HFFc6 (cell line): ENCODE measurements at regions not wholly inside any gene's neighbourhood (a gene's known extent, or its start where the extent isn't known, plus 50 kb on each side); places are given as distances from the start of the nearest gene placed in this dataset.

ENCODE experiments used
- DNase-seq: peaks from one replicate; pipeline ENCODE4 v3.0.0-alpha.2; 2018
- H3K27ac Mint-ChIP-seq: 2 replicates; pipeline ENCODE4 v1.8.0; 2020; ENCODE audit warnings: mild to moderate bottlenecking, mixed read lengths
- H3K27me3 Mint-ChIP-seq: 2 replicates; pipeline ENCODE4 v1.8.0; 2021; ENCODE audit warnings: mild to moderate bottlenecking, moderate library complexity, mixed read lengths; ENCODE audit not compliant: insufficient read depth
- H3K36me3 Mint-ChIP-seq: 2 replicates; pipeline ENCODE4 v1.8.0; 2021; ENCODE audit warnings: low read depth, mixed read lengths
- H3K4me1 Mint-ChIP-seq: 2 replicates; pipeline ENCODE4 v1.8.0; 2020; ENCODE audit warnings: low read depth, mixed read lengths
- H3K4me3 Mint-ChIP-seq: 2 replicates; pipeline ENCODE4 v1.8.0; 2020; ENCODE audit warnings: mild to moderate bottlenecking, moderate library complexity, mixed read lengths
- H3K9me3 Mint-ChIP-seq: 2 replicates; pipeline ENCODE4 v1.8.0; 2020; ENCODE audit warnings: mild to moderate bottlenecking, mixed read lengths
- CTCF ChIP-seq: fragments of 200-600 bp; sonication (generic); IDR thresholded peaks from 2 replicates; pipeline ENCODE4 v1.5.0; 2021; ENCODE audit warnings: antibody characterized with exemption, mild to moderate bottlenecking

GRCh38 chr15:24878153-24878552 lies 76.6 kb upstream of the SNRPN start:
- no peak for TF ChIP-seq CTCF
- Mint-ChIP-seq H3K4me3 (peak overlapping the region; percentile 43; the same call in 1 of the 2 replicates), H3K27ac (no peak overlapping the region), H3K9me3 (peaks cover 26% of the 10 kb centered on the region), H3K27me3 (no peaks in the 10 kb centered on the region; the same call in 1 of the 2 replicates), H3K36me3 (no peaks in the 10 kb centered on the region), H3K4me1 (peaks cover 5% of the 10 kb centered on the region; the same call in 1 of the 2 replicates)
- DNase-seq = no peak

DNA sequence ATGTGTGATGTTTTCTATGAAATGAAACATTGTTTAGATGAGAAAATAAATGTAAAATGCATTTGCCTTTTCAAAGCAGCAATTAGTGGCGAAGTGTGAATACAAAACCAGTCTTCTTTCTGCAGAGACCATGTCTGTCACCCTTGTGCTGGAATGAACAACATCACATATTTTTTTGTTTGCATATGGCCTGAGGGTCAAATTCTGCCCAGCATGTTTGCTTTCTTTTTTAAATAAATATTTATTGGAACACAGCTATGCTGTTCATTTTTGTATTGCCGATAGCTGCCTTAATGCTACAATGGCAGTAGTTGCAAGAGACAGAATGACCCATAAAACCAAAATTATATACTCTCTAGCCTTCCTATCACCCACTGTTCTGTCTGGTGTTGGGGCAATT lies 75.3 kb upstream of the SNRPN start:
- no peaks in the 10 kb centered on the region; the same call in 1 of the 2 replicates for H3K27me3 Mint-ChIP-seq
- no peak for TF ChIP-seq CTCF
- peaks cover 5% of the 10 kb centered on the region; the same call in 1 of the 2 replicates for H3K4me1 Mint-ChIP-seq
- H3K27ac Mint-ChIP-seq = no peak overlapping the region
- no peak overlapping the region for H3K4me3 Mint-ChIP-seq
- no peaks in the 10 kb centered on the region for H3K36me3 Mint-ChIP-seq
- H3K9me3 Mint-ChIP-seq = peaks cover 22% of the 10 kb centered on the region
- DNase-seq = no peak

GRCh38 chr15:24880663-24881062 lies 74.1 kb upstream of the SNRPN start:
- no peak overlapping the region for H3K4me3 Mint-ChIP-seq
- TF ChIP-seq CTCF = no peak
- H3K36me3 Mint-ChIP-seq = no peaks in the 10 kb centered on the region
- DNase-seq = no peak
- H3K9me3 Mint-ChIP-seq = peaks cover 22% of the 10 kb centered on the region
- no peaks in the 10 kb centered on the region; the same call in 1 of the 2 replicates for H3K27me3 Mint-ChIP-seq
- peaks cover 5% of the 10 kb centered on the region; the same call in 1 of the 2 replicates for H3K4me1 Mint-ChIP-seq
- no peak overlapping the region for H3K27ac Mint-ChIP-seq

DNA sequence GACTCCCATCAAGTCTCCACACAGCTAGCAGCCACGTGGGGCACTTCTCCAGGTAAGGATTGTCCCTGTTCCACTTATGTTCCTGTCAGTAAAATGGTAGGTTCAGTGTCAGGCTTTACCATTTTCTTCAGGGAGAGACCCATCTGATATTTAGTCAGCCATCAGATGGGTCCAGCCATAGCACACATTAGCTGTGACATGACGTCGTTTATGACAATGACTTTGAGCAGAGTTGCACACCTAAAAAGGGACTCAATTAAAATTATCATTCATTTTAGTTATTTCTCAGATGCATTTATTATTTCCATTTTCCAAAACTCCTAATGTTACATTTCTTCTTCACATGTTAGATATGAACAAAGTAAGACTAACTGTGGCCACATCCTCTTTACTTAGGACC lies 68.2 kb upstream of the SNRPN start:
- no peaks in the 10 kb centered on the region for H3K4me1 Mint-ChIP-seq
- H3K4me3 Mint-ChIP-seq = no peak overlapping the region
- no peaks in the 10 kb centered on the region for H3K27me3 Mint-ChIP-seq
- H3K36me3 Mint-ChIP-seq = peaks cover 4% of the 10 kb centered on the region; the same call in 1 of the 2 replicates
- no peak for TF ChIP-seq CTCF
- H3K27ac Mint-ChIP-seq = no peak overlapping the region
- DNase-seq = no peak
- H3K9me3 Mint-ChIP-seq = peaks cover 17% of the 10 kb centered on the region

GRCh38 chr15:24898715-24899272 lies 56.0 kb upstream of the SNRPN start:
- TF ChIP-seq CTCF = no peak
- Mint-ChIP-seq H3K27ac (no peak overlapping the region), H3K4me1 (no peaks in the 10 kb centered on the region), H3K27me3 (no peaks in the 10 kb centered on the region; the same call in 1 of the 2 replicates), H3K36me3 (peaks cover 5% of the 10 kb centered on the region; the same call in 1 of the 2 replicates), H3K9me3 (peaks cover 41% of the 10 kb centered on the region), H3K4me3 (no peak overlapping the region)
- DNase-seq = no peak
